CD4-positive, CD25-positive, alpha-beta regulatory T cell (primary cell): ENCODE measurements at regions not wholly inside any gene's neighbourhood (a gene's known extent, or its start where the extent isn't known, plus 50 kb on each side); places are given as distances from the start of the nearest gene placed in this dataset.
"Not testable (repeated sequence)": the region's sequence is repeated elsewhere in the genome, so short reads cannot be mapped to it uniquely, and the experiment has no call there.

ENCODE experiments used
- ATAC-seq, 2 donors: fragments of 150-1000 bp; cut with Tn5 transposase; one replicate each; pipeline ENCODE4 v1.10.0; 2021; ENCODE audit warnings: low read depth in 2 of 2, moderate number of reproducible peaks in 2 of 2, moderate library complexity in 1 of 2
- DNase-seq, 3 donors: peaks; one replicate each; pipeline versions ENCODE4 v3.0.0 to v3.0.0-alpha.2; 2012 to 2022; ENCODE audit warnings: mixed read lengths in 1 of 3
- H3K27ac ChIP-seq: one replicate; pipeline ENCODE4 v1.7.0; 2013; ENCODE audit warnings: mild to moderate bottlenecking, low read length; ENCODE audit not compliant: insufficient read depth, poor library complexity, severe bottlenecking
- H3K27me3 ChIP-seq: one replicate; pipeline ENCODE4 v1.7.0; 2013; ENCODE audit warnings: low read length; ENCODE audit not compliant: control insufficient read depth, insufficient read depth
- H3K36me3 ChIP-seq: one replicate; pipeline ENCODE4 v1.7.0; 2013; ENCODE audit warnings: mild to moderate bottlenecking, low read length, moderate library complexity; ENCODE audit not compliant: control insufficient read depth, insufficient read depth
- H3K4me1 ChIP-seq: 2 replicates; pipeline ENCODE4 v1.7.0; 2013; ENCODE audit warnings: mild to moderate bottlenecking, low read length; ENCODE audit not compliant: insufficient read depth, control insufficient read depth, poor library complexity, severe bottlenecking
- H3K4me3 ChIP-seq: one replicate; pipeline ENCODE4 v1.7.0; 2013; ENCODE audit warnings: low read depth, mild to moderate bottlenecking, low read length, moderate library complexity
- H3K9me3 ChIP-seq, 2 experiments: 1 replicate in 1 of 2; 2 replicates in 1 of 2; pipeline ENCODE4 v1.7.0; 2013; ENCODE audit warnings: low read length in 2 of 2, mild to moderate bottlenecking in 1 of 2, moderate library complexity in 1 of 2; ENCODE audit not compliant: control insufficient read depth in 2 of 2
- H3K27ac Mint-ChIP-seq, 3 donors: one replicate each; pipeline ENCODE4 v1.8.0; 2020 to 2022; ENCODE audit warnings: mild to moderate bottlenecking in 3 of 3, mixed read lengths in 3 of 3, moderate library complexity in 2 of 3
- H3K27me3 Mint-ChIP-seq: one replicate; pipeline ENCODE4 v1.8.0; 2022; ENCODE audit warnings: mild to moderate bottlenecking, mixed read lengths
- H3K36me3 Mint-ChIP-seq: one replicate; pipeline ENCODE4 v1.8.0; 2020; ENCODE audit warnings: mixed read lengths
- H3K4me1 Mint-ChIP-seq, 4 donors: one replicate each; pipeline ENCODE4 v1.8.0; 2020 to 2022; ENCODE audit warnings: mixed read lengths in 4 of 4, mild to moderate bottlenecking in 1 of 4
- H3K4me3 Mint-ChIP-seq, 4 donors: one replicate each; pipeline ENCODE4 v1.8.0; 2020 to 2022; ENCODE audit warnings: mild to moderate bottlenecking in 4 of 4, mixed read lengths in 4 of 4, moderate library complexity in 3 of 4
- H3K9me3 Mint-ChIP-seq, 7 donors: one replicate each; pipeline ENCODE4 v1.8.0; 2020 to 2022; ENCODE audit warnings: mixed read lengths in 7 of 7, mild to moderate bottlenecking in 3 of 7, moderate library complexity in 2 of 7

GRCh38 chr11:134851503-134852224 is 439.6 kb upstream of the B3GAT1 start:
- H3K4me3 ChIP-seq, H3K4me3 Mint-ChIP-seq: not testable (repeated sequence)

GRCh38 chr11:134850566-134850965 is 438.5 kb upstream of the B3GAT1 start:
- no peak for ATAC-seq
- Histone ChIP-seq H3K4me3 (no peak overlapping the region), H3K27ac (no peak overlapping the region), H3K36me3 (no peaks in the 10 kb centered on the region), H3K9me3 (no peaks in the 10 kb centered on the region), H3K27me3 (no peaks in the 10 kb centered on the region), H3K4me1 (no peaks in the 10 kb centered on the region)
- Mint-ChIP-seq H3K27me3 (no peaks in the 10 kb centered on the region), H3K36me3 (no peaks in the 10 kb centered on the region), H3K4me3 (no peak overlapping the region), H3K27ac (no peak overlapping the region), H3K9me3 (no peaks in the 10 kb centered on the region), H3K4me1 (no peaks in the 10 kb centered on the region)
- no peak for DNase-seq

More at GRCh38 chr11:134851503-134852224, 439.6 kb upstream of the B3GAT1 start:
- H3K36me3 ChIP-seq, H3K27me3 Mint-ChIP-seq, ATAC-seq, H3K27me3 ChIP-seq, H3K27ac Mint-ChIP-seq, H3K9me3 ChIP-seq, H3K27ac ChIP-seq, H3K4me1 ChIP-seq, H3K36me3 Mint-ChIP-seq, H3K4me1 Mint-ChIP-seq, H3K9me3 Mint-ChIP-seq: not testable (repeated sequence)
- DNase-seq: peak in 1 of 3 donors; percentile 6

- Mint-ChIP-seq H3K27me3 (no peaks in the 10 kb centered on the region), H3K27ac (no peak overlapping the region), H3K4me1 (no peaks in the 10 kb centered on the region), H3K9me3 (no peaks in the 10 kb centered on the region), H3K4me3 (no peak overlapping the region), H3K36me3 (no peaks in the 10 kb centered on the region)
- no peak for DNase-seq
- Histone ChIP-seq H3K36me3 (no peaks in the 10 kb centered on the region), H3K27ac (no peak overlapping the region), H3K9me3 (no peaks in the 10 kb centered on the region), H3K4me1 (no peaks in the 10 kb centered on the region), H3K27me3 (no peaks in the 10 kb centered on the region), H3K4me3 (no peak overlapping the region)
- ATAC-seq: no peak
Observed at GRCh38 chr11:134849833-134850232, 437.8 kb upstream of the B3GAT1 start.

GRCh38 chr11:134847083-134847715 is 435.2 kb upstream of the B3GAT1 start:
- ATAC-seq (no peak), DNase-seq (no peak)
- no peak overlapping the region for H3K27ac Mint-ChIP-seq
- no peaks in the 10 kb centered on the region for H3K36me3 Mint-ChIP-seq
- H3K27ac ChIP-seq: no peak overlapping the region
- H3K27me3 Mint-ChIP-seq: no peaks in the 10 kb centered on the region
- H3K36me3 ChIP-seq: no peaks in the 10 kb centered on the region
- H3K4me3 ChIP-seq: no peak overlapping the region
- H3K4me1 Mint-ChIP-seq: no peaks in the 10 kb centered on the region
- no peak overlapping the region for H3K4me3 Mint-ChIP-seq
- H3K4me1 ChIP-seq: no peaks in the 10 kb centered on the region
- peaks cover 0 to 3% (median 0%) of the 10 kb centered on the region in 7 donors for H3K9me3 Mint-ChIP-seq
- no peaks in the 10 kb centered on the region for H3K9me3 ChIP-seq
- H3K27me3 ChIP-seq: no peaks in the 10 kb centered on the region

GRCh38 chr11:134846328-134847082 is 434.5 kb upstream of the B3GAT1 start:
- H3K27ac Mint-ChIP-seq: no peak overlapping the region
- H3K9me3 Mint-ChIP-seq: peaks cover 0 to 3% (median 0%) of the 10 kb centered on the region in 7 donors
- no peaks in the 10 kb centered on the region for H3K36me3 Mint-ChIP-seq
- Histone ChIP-seq H3K4me1 (no peaks in the 10 kb centered on the region), H3K4me3 (no peak overlapping the region), H3K27me3 (no peaks in the 10 kb centered on the region), H3K27ac (no peak overlapping the region), H3K36me3 (no peaks in the 10 kb centered on the region), H3K9me3 (no peaks in the 10 kb centered on the region)
- ATAC-seq (no peak), DNase-seq (no peak)
- no peaks in the 10 kb centered on the region for H3K4me1 Mint-ChIP-seq
- H3K4me3 Mint-ChIP-seq: no peak overlapping the region
- no peaks in the 10 kb centered on the region for H3K27me3 Mint-ChIP-seq

- Histone ChIP-seq H3K36me3 (no peaks in the 10 kb centered on the region), H3K4me3 (no peak overlapping the region), H3K4me1 (no peaks in the 10 kb centered on the region), H3K27ac (no peak overlapping the region), H3K9me3 (no peaks in the 10 kb centered on the region), H3K27me3 (no peaks in the 10 kb centered on the region)
- DNase-seq (no peak), ATAC-seq (no peak)
- H3K4me3 Mint-ChIP-seq: no peak overlapping the region
- no peaks in the 10 kb centered on the region for H3K4me1 Mint-ChIP-seq
- H3K27ac Mint-ChIP-seq: no peak overlapping the region
- no peaks in the 10 kb centered on the region for H3K36me3 Mint-ChIP-seq
- peaks cover 0 to 3% (median 0%) of the 10 kb centered on the region in 7 donors for H3K9me3 Mint-ChIP-seq
- no peaks in the 10 kb centered on the region for H3K27me3 Mint-ChIP-seq
Observed at GRCh38 chr11:134845474-134846327, 433.7 kb upstream of the B3GAT1 start.

- ATAC-seq (no peak), DNase-seq (no peak)
- Mint-ChIP-seq H3K9me3 (peaks cover 0 to 3% (median 0%) of the 10 kb centered on the region in 7 donors), H3K27me3 (no peaks in the 10 kb centered on the region), H3K4me1 (no peaks in the 10 kb centered on the region), H3K27ac (peak overlapping the region in 1 of 3 donors; percentile 67), H3K36me3 (no peaks in the 10 kb centered on the region), H3K4me3 (no peak overlapping the region)
- H3K4me1 ChIP-seq: no peaks in the 10 kb centered on the region
- no peaks in the 10 kb centered on the region for H3K36me3 ChIP-seq
- H3K4me3 ChIP-seq: no peak overlapping the region
- no peak overlapping the region for H3K27ac ChIP-seq
- no peaks in the 10 kb centered on the region for H3K27me3 ChIP-seq
- H3K9me3 ChIP-seq: no peaks in the 10 kb centered on the region
Observed at GRCh38 chr11:134844838-134845237, 432.8 kb upstream of the B3GAT1 start.
